ENCODE measurements at regions not wholly inside any gene's neighbourhood (a gene's known extent, or its start where the extent isn't known, plus 50 kb on each side); places are given as distances from the start of the nearest gene placed in this dataset.

GRCh38 chr15:47846876-47847275, 129.6 kb downstream of the SEMA6D start:
- TF ChIP-seq CTCF (conservative IDR thresholded peaks at IDR 0.05 in 1 of 2, IDR thresholded peaks at IDR 0.05 in 1 of 2; ENCODE audit: extremely low read depth in 1 of 2, insufficient read depth in 1 of 2, low read depth in 1 of 2, low read length in 2 of 2) (no peak), EZH2 (IDR thresholded peaks at IDR 0.05; ENCODE audit: borderline replicate concordance, low read length) (no peak)

Data from mammary epithelial cell (primary cell).